Ovary (tissue), 3 donors: ENCODE measurements at regions not wholly inside any gene's neighbourhood (a gene's known extent, or its start where the extent isn't known, plus 50 kb on each side); places are given as distances from the start of the nearest gene placed in this dataset.

Experiments
- CTCF ChIP-seq, 3 donors: fragments of 450-650 bp in 2 of 3; fragments of 200-600 bp in 1 of 3; IDR thresholded peaks; one replicate each; pipeline versions ENCODE4 v1.5.1 to v1.8.0; 2016 to 2022; ENCODE audit warnings: antibody characterized with exemption in 3 of 3, mild to moderate bottlenecking in 1 of 3
- EP300 ChIP-seq: sonication (generic); formaldehyde crosslinking; IDR thresholded peaks from one replicate; pipeline ENCODE4 v1.6.1; 2017; ENCODE audit warnings: antibody characterized with exemption
- POLR2A ChIP-seq: fragments of 450-650 bp; IDR thresholded peaks from one replicate; pipeline ENCODE4 v1.6.1; 2017; ENCODE audit warnings: antibody characterized with exemption, mild to moderate bottlenecking, moderate library complexity
- donor health status: DM: no; HTN: no; CAD: no.

- TF ChIP-seq EP300 (no peak), CTCF (IDR thresholded peaks at IDR 0.05) (no peak), POLR2A (no peak)
Measured at GRCh38 chr11:29135504-29135903, 881.3 kb downstream of the KCNA4 start.
